ENCODE measurements at regions not wholly inside any gene's neighbourhood (a gene's known extent, or its start where the extent isn't known, plus 50 kb on each side); places are given as distances from the start of the nearest gene placed in this dataset.

DNA sequence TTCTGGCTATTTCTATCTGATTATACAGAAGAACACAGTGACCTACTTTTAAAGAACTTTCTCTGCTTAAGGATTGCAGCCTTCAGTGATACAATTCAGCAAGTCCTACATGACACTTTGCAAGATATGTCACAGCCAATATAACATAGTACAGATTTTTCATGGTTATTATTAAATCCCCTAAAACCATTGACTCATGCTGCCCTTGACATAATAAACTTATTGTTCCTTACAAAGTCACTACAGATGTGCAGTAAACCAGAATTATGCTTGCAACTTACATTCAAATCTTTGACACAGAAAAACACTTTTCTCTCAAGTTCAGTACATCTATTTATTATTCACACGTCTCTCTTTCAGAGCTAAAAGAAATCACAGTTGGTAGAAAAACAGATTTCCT is 1136.3 kb upstream of the ACO1 start:
- Histone ChIP-seq H4K20me1 (ENCODE audit: insufficient read depth, low read length, poor library complexity, severe bottlenecking) (no peaks in the 10 kb centered on the region), H2AFZ (ENCODE audit: low read length) (no peak overlapping the region), H3K4me2 (ENCODE audit: low read depth, low read length, poor library complexity, severe bottlenecking) (no peak overlapping the region), H3K9me3 (ENCODE audit: insufficient read depth, low read depth, low read length) (no peaks in the 10 kb centered on the region), H3K79me2 (ENCODE audit: insufficient read depth, low read length) (no peaks in the 10 kb centered on the region), H3K4me3 (ENCODE audit: low read length, poor library complexity, severe bottlenecking) (no peak overlapping the region), H3K9ac (ENCODE audit: low read depth, low read length, poor library complexity, severe bottlenecking) (no peak overlapping the region), H3K9me2 (replicated peaks; ENCODE audit: low read depth, low read length) (no peaks in the 10 kb centered on the region), H3F3A (ENCODE audit: low read depth) (no peaks in the 10 kb centered on the region), H3K4me1 (ENCODE audit: insufficient read depth, low read length, poor library complexity, severe bottlenecking) (no peaks in the 10 kb centered on the region), H3K27me3 (ENCODE audit: insufficient read depth, low read length, poor library complexity, severe bottlenecking) (no peaks in the 10 kb centered on the region), H3K36me3 (ENCODE audit: insufficient read depth, low read length) (no peaks in the 10 kb centered on the region)
- TF ChIP-seq, protein P1, sequence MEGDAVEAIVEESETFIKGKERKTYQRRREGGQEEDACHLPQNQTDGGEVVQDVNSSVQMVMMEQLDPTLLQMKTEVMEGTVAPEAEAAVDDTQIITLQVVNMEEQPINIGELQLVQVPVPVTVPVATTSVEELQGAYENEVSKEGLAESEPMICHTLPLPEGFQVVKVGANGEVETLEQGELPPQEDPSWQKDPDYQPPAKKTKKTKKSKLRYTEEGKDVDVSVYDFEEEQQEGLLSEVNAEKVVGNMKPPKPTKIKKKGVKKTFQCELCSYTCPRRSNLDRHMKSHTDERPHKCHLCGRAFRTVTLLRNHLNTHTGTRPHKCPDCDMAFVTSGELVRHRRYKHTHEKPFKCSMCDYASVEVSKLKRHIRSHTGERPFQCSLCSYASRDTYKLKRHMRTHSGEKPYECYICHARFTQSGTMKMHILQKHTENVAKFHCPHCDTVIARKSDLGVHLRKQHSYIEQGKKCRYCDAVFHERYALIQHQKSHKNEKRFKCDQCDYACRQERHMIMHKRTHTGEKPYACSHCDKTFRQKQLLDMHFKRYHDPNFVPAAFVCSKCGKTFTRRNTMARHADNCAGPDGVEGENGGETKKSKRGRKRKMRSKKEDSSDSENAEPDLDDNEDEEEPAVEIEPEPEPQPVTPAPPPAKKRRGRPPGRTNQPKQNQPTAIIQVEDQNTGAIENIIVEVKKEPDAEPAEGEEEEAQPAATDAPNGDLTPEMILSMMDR (conservative IDR thresholded peaks at IDR 0.05; ENCODE audit: low read length): no peak
- no peak for TF ChIP-seq EZH2phosphoT487 (IDR thresholded peaks at IDR 0.05; ENCODE audit: borderline replicate concordance)

DNA sequence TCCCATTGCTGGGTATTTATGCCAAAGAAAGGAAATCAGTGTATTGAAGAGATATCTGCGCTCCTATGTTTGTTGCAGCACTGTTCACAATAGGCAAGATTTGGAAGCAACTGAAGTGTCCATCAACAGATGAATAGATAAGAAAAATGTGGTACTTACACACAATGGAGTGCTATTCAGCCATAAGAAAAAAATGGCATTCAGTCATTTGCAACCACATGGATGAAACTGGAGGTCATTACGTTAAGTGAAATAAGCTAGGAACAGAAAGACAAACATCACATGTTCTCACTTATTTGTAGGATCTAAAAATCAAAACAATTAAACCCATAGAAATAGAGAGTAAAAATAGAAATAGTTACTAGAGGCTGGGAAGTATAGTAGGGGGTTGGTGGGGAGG is 1133.1 kb upstream of the ACO1 start:
- H3F3A ChIP-seq (ENCODE audit: low read depth): no peaks in the 10 kb centered on the region
- H3K9me2 ChIP-seq (replicated peaks; ENCODE audit: low read depth, low read length): no peaks in the 10 kb centered on the region
- H3K4me3 ChIP-seq (ENCODE audit: low read length, poor library complexity, severe bottlenecking): no peak overlapping the region
- no peak overlapping the region for H3K4me2 ChIP-seq (ENCODE audit: low read depth, low read length, poor library complexity, severe bottlenecking)
- no peaks in the 10 kb centered on the region for H3K27me3 ChIP-seq (ENCODE audit: insufficient read depth, low read length, poor library complexity, severe bottlenecking)
- no peaks in the 10 kb centered on the region for H4K20me1 ChIP-seq (ENCODE audit: insufficient read depth, low read length, poor library complexity, severe bottlenecking)
- H2AFZ ChIP-seq (ENCODE audit: low read length): no peak overlapping the region
- TF ChIP-seq, protein P1 (conservative IDR thresholded peaks at IDR 0.05; ENCODE audit: low read length): no peak
- no peak for TF ChIP-seq EZH2phosphoT487 (IDR thresholded peaks at IDR 0.05; ENCODE audit: borderline replicate concordance)
- H3K9me3 ChIP-seq (ENCODE audit: insufficient read depth, low read depth, low read length): no peaks in the 10 kb centered on the region
- H3K36me3 ChIP-seq (ENCODE audit: insufficient read depth, low read length): no peaks in the 10 kb centered on the region
- H3K79me2 ChIP-seq (ENCODE audit: insufficient read depth, low read length): no peaks in the 10 kb centered on the region
- H3K4me1 ChIP-seq (ENCODE audit: insufficient read depth, low read length, poor library complexity, severe bottlenecking): no peaks in the 10 kb centered on the region
- no peak overlapping the region for H3K9ac ChIP-seq (ENCODE audit: low read depth, low read length, poor library complexity, severe bottlenecking)

DNA sequence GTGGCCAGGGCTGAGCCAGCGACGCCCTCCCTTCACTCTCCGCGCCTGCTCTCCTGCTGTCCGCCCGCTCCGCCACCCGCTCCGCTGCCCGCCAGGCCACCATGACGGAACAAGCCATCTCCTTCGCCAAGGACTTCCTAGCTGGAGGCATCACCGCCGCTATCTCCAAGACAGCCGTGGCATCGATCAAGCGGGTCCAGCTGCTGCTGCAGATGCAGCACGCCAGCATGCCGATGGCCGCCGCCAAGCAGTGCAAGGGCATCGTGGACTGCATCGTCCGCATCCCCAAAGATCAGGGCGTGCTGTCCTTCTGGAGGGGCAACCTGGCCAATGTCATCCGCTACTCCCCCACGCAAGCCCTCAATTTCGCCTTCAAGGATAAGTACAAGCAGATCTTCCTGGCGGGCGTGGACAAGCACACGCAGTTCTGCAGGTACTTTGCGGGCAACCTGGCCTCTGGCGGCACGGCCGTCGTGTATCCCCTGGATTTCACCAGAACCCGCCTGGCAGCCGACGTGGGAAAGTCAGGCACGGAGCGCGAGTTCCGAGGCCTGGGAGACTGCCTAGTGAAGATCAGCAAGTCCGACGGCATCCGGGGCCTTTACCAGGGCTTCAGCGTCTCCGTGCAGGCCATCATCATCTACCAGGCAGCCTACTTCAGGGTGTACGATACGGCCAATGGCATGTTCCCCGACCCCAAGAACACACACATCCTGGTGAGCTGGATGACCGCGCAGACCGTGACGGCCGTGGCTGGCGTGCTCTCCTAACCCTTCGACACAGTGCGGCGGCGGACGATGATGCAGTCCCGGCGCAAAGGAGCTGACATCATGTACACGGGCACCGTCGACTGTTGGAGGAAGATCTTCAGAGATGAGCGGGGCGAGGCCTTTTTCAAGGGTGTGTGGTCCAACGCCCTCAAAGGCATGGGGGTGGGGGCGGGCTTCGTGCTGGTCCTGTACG is 1130.4 kb upstream of the ACO1 start:
- H2AFZ ChIP-seq (ENCODE audit: low read length): no peak overlapping the region
- H3K4me1 ChIP-seq (ENCODE audit: insufficient read depth, low read length, poor library complexity, severe bottlenecking): no peaks in the 10 kb centered on the region
- no peaks in the 10 kb centered on the region for H3K27me3 ChIP-seq (ENCODE audit: insufficient read depth, low read length, poor library complexity, severe bottlenecking)
- TF ChIP-seq, protein P1 (conservative IDR thresholded peaks at IDR 0.05; ENCODE audit: low read length): no peak
- no peak for TF ChIP-seq EZH2phosphoT487 (IDR thresholded peaks at IDR 0.05; ENCODE audit: borderline replicate concordance)
- H4K20me1 ChIP-seq (ENCODE audit: insufficient read depth, low read length, poor library complexity, severe bottlenecking): no peaks in the 10 kb centered on the region
- H3F3A ChIP-seq (ENCODE audit: low read depth): no peaks in the 10 kb centered on the region
- no peaks in the 10 kb centered on the region for H3K9me2 ChIP-seq (replicated peaks; ENCODE audit: low read depth, low read length)
- H3K79me2 ChIP-seq (ENCODE audit: insufficient read depth, low read length): no peaks in the 10 kb centered on the region
- no peak overlapping the region for H3K9ac ChIP-seq (ENCODE audit: low read depth, low read length, poor library complexity, severe bottlenecking)
- H3K36me3 ChIP-seq (ENCODE audit: insufficient read depth, low read length): no peaks in the 10 kb centered on the region
- H3K9me3 ChIP-seq (ENCODE audit: insufficient read depth, low read depth, low read length): no peaks in the 10 kb centered on the region
- no peak overlapping the region for H3K4me3 ChIP-seq (ENCODE audit: low read length, poor library complexity, severe bottlenecking)
- no peak overlapping the region for H3K4me2 ChIP-seq (ENCODE audit: low read depth, low read length, poor library complexity, severe bottlenecking)

Measured in Loucy (cell line).